Ishikawa (cell line): ENCODE measurements at regions not wholly inside any gene's neighbourhood (a gene's known extent, or its start where the extent isn't known, plus 50 kb on each side); places are given as distances from the start of the nearest gene placed in this dataset.

Experiments
- CREB1 ChIP-seq: IDR thresholded peaks from 2 replicates; pipeline ENCODE4 v1.6.1; 2012; ENCODE audit warnings: low read depth
- EGR1 ChIP-seq: IDR thresholded peaks from 2 replicates; pipeline ENCODE4 v1.6.1; 2012
- EP300 ChIP-seq: IDR thresholded peaks from 2 replicates; pipeline ENCODE4 v1.6.1; 2012; ENCODE audit warnings: borderline replicate concordance
- NFIC ChIP-seq: IDR thresholded peaks from 2 replicates; pipeline ENCODE4 v1.6.1; 2012
- TEAD4 ChIP-seq: IDR thresholded peaks from 2 replicates; pipeline ENCODE4 v1.6.1; 2012
- YY1 ChIP-seq: IDR thresholded peaks from 2 replicates; pipeline ENCODE4 v1.6.1; 2012; ENCODE audit warnings: low read depth

DNA sequence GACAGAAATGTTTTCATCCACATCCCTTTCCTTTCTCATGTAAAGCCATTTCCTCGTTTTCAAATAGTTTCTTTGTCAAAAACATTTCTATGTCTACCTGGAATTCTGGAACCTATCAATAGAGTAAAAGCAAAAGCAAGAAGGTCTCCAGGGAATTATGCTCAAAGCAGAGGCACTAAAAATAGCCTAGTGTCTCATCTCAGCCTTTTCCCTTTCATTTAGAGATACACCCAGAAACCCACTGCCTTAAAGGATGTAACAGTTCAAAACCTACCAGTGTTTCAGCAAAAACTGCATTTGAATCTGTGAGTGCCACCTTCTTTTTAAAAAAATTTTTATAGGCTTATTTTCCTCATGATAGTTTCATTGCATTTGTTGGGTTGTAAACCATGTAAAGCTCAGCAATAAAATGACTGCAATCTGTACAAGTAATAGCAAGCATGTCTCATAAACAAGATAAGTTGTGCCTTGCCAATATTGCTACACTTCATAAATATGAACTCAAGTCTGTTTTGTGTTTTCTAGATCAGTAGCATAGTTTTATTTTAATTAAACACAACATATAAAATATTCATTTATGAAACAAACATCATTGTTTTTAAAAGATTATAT is 927.3 kb upstream of the ACVR2A start:
- TF ChIP-seq NFIC (no peak), TEAD4 (no peak), CREB1 (no peak), YY1 (no peak), EGR1 (no peak), EP300 (no peak)
